ENCODE measurements at regions not wholly inside any gene's neighbourhood (a gene's known extent, or its start where the extent isn't known, plus 50 kb on each side); places are given as distances from the start of the nearest gene placed in this dataset.
"Not testable (repeated sequence)": the region's sequence is repeated elsewhere in the genome, so short reads cannot be mapped to it uniquely, and the experiment has no call there.

- 61% methylated on average over 2 of the region's 2 CpGs for WGBS (ENCODE audit: insufficient coverage, low coverage, low lambda C conversion rate, missing lambda C conversion rate)
- peak in 3 of 4 donors; percentile 10 to 74 (median 34) for ATAC-seq
Observed at GRCh38 chr6:836276-836853, 143.4 kb upstream of the EXOC2 start.

GRCh38 chr6:835476-836160 lies 142.7 kb upstream of the EXOC2 start:
- ATAC-seq (peak; percentile 52 to 80 (median 68)), DNase-seq (no peak)
- intact Hi-C loops (cut with DNase I) = no loop called here
- H3K4me1 ChIP-seq = peaks cover 0 to 31% (median 19%) of the 10 kb centered on the region in 4 donors
- H3K27me3 ChIP-seq = no peaks in the 10 kb centered on the region
- H3K27ac ChIP-seq = peak overlapping the region; percentile 37 to 78 (median 63)
- H3K36me3 ChIP-seq = no peaks in the 10 kb centered on the region
- 100% methylated on average over 1 of the region's 3 CpGs for WGBS (ENCODE audit: insufficient coverage, low coverage, low lambda C conversion rate, missing lambda C conversion rate)
- TF ChIP-seq CTCF (IDR thresholded peaks at IDR 0.05) = no peak
- TF ChIP-seq POLR2A (IDR thresholded peaks at IDR 0.05) = peak; percentile 30
- no peaks in the 10 kb centered on the region for H3K9me3 ChIP-seq
- H3K4me3 ChIP-seq = no peak overlapping the region

More at GRCh38 chr6:836276-836853, 143.4 kb upstream of the EXOC2 start:
- Histone ChIP-seq H3K9me3 (no peaks in the 10 kb centered on the region), H3K36me3 (no peaks in the 10 kb centered on the region), H3K27ac (peak overlapping the region in 2 of 3 donors; percentile 63 to 78), H3K4me1 (peaks cover 0 to 31% (median 19%) of the 10 kb centered on the region in 4 donors), H3K4me3 (no peak overlapping the region), H3K27me3 (no peaks in the 10 kb centered on the region)
- intact Hi-C loops (cut with DNase I) = no loop called here
- peak; percentile 12 for TF ChIP-seq POLR2A (IDR thresholded peaks at IDR 0.05)
- TF ChIP-seq CTCF (IDR thresholded peaks at IDR 0.05) = no peak
- peak in 1 of 3 donors; percentile 24 for DNase-seq

GRCh38 chr6:834866-835265 lies 141.9 kb upstream of the EXOC2 start:
- Histone ChIP-seq H3K4me1 (peaks cover 0 to 31% (median 19%) of the 10 kb centered on the region in 4 donors), H3K27me3 (no peaks in the 10 kb centered on the region), H3K4me3 (no peak overlapping the region), H3K27ac (peak overlapping the region; percentile 37 to 78 (median 63)), H3K9me3 (no peaks in the 10 kb centered on the region), H3K36me3 (no peaks in the 10 kb centered on the region)
- WGBS (ENCODE audit: insufficient coverage, low coverage, low lambda C conversion rate, missing lambda C conversion rate) = 28% methylated on average over 2 of the region's 2 CpGs
- ATAC-seq (peak; percentile 39 to 61 (median 46)), DNase-seq (no peak)
- TF ChIP-seq CTCF (IDR thresholded peaks at IDR 0.05) = no peak
- no peak for TF ChIP-seq POLR2A (IDR thresholded peaks at IDR 0.05)
- intact Hi-C loops (cut with DNase I) = no loop called here

- TF ChIP-seq CTCF (IDR thresholded peaks at IDR 0.05) = no peak
- intact Hi-C loops (cut with DNase I) = no loop called here
- ATAC-seq = no peak
- 100% methylated on average over 2 of the region's 2 CpGs for WGBS (ENCODE audit: insufficient coverage, low coverage, low lambda C conversion rate, missing lambda C conversion rate)
- peak overlapping the region in 2 of 3 donors; percentile 63 to 78 for H3K27ac ChIP-seq
- H3K36me3 ChIP-seq = no peaks in the 10 kb centered on the region
- no peaks in the 10 kb centered on the region for H3K27me3 ChIP-seq
- no peak for DNase-seq
- peaks cover 0 to 31% (median 19%) of the 10 kb centered on the region in 4 donors for H3K4me1 ChIP-seq
- no peak overlapping the region for H3K4me3 ChIP-seq
- no peaks in the 10 kb centered on the region for H3K9me3 ChIP-seq
Observed at GRCh38 chr6:834190-834589, 141.3 kb upstream of the EXOC2 start.

GRCh38 chr6:832804-833203 lies 139.9 kb upstream of the EXOC2 start:
- H3K27ac ChIP-seq; H3K4me3 ChIP-seq; H3K27me3 ChIP-seq; DNase-seq; ATAC-seq; intact Hi-C loops (cut with DNase I); H3K36me3 ChIP-seq; H3K9me3 ChIP-seq: not testable (repeated sequence)
- WGBS (ENCODE audit: insufficient coverage, low coverage, low lambda C conversion rate, missing lambda C conversion rate) = 62% methylated on average over 2 of the region's 2 CpGs
- peaks cover 0 to 30% (median 18%) of the 10 kb centered on the region in 4 donors for H3K4me1 ChIP-seq
